NCI-H187 treated with DMSO at 0.1 percent for 48 hours (cell line): ENCODE measurements at regions not wholly inside any gene's neighbourhood (a gene's known extent, or its start where the extent isn't known, plus 50 kb on each side); places are given as distances from the start of the nearest gene placed in this dataset.
A peak's percentile ranks its signal among the peaks of the same experiment; 100 is the strongest.
"Not testable (repeated sequence)": the region's sequence is repeated elsewhere in the genome, so short reads cannot be mapped to it uniquely, and the experiment has no call there.

ENCODE experiments used
- DNase-seq: peaks from one replicate; lab custom pipeline; 2025; lab: John Stamatoyannopoulos, UW

DNA sequence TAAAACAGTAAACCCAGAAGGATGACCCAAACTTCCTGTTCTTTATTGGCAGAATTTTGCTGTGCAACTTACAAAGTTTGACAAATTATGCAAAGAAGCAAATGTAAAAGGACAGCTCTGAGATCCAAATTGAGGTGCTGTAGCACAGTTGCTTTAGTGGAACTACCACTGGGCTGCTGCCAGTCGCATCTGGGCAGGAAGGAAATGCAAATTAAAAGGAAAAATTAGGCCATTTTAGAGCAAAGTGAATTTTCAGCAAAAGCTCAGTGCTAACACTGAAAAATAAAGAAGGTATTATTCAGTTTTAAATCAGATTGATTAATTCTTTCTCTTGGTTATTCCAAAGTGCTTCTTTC lies 104.5 kb downstream of the ZMAT3 start:
- no peak for DNase-seq

DNA sequence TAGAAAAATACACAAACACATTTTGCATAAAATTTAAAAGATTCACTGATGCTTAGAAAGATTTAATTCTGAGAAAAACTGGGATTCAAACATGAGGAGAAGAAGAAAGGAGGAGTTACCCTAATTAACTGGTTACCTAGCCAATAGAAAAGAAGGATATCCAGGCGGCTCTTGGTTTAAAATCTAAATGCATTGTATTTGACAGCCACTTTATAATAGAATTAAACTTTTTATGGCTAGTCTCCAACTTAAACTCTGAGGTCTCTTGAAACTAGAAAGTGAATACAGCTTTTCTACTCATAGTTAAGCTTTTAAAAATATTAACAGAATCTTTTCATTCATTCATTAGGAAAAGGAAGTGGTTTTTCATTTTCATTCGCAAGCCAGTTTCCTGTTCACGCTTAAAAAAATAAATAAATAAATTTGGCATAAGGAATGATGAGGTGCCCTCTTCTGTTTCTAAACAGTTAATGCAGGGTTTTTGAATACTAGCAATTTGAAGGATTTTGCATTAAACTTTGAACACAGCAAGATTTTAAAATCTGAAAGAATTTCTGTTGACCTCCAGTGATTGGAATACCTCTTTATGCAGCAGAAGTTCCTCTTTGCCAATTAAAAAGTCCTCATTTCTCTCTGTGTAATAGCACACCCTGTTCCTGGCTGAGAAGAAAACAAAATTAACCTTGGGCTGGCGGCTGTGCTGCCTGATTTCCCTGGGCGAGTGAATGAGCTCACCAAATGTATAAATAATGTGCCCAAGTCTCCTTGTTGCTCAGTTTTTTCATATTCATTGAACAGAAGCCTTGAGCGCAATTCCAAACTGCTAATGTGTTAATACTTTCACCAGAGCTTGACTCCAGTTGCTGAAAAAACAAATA lies 105.1 kb downstream of the ZMAT3 start:
- no peak for DNase-seq

DNA sequence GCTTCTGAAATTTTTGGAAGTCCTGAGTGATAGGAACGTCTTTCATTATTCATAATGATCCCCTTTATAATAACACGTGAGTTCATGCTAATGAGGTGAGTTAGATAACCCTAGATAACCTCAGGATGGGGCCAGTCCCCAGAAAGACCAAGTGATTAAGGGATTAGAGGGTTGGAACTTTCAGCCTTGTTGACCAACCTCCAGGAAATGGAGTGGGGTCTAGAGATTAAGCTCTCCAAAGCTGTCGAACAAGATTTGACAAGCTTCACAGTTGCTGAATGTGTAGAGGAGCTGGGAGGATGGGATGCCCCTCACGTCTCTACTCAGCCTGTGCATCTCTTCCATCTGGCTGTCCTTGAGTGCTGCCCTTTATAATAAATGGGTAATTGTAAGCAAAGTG lies 107.1 kb downstream of the ZMAT3 start:
- DNase-seq: no peak

DNA sequence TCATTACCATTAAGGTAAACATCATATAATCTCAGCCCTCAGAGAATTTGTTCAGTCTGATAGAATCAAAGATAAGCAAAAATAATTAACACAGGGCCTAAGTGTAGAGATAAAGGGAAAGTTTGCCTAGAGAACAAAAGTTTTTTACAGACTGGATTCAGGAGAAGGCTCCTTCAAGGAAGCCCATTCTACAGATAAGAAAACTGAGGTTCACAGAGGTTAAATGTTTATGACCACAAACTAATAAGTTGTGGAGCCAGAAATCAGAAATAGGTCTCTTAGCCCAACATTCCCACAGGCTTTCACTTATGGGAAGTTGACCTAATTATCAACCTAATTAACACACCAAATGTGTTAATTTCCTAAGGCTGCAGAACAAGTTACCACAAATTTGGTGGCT lies 110.7 kb downstream of the ZMAT3 start:
- DNase-seq: no peak

DNA sequence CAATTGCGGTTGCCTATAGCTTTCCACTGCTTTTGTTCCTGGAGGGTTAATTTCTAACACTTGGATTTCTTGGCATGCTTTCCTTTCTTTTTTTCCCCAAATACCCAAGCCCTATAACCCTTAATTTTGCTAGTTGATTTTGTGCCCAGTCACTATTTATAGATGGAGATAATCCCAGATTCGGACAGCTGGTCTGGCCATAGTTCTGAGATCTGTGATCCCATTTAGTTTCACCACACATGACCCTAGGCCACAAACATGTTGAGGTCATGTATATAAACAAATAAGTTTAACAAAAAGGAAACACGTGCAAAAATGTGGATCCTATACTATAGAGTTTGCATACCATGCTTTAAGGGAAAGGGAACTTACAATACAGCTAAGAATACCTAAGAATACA lies 111.4 kb downstream of the ZMAT3 start:
- no peak for DNase-seq

DNA sequence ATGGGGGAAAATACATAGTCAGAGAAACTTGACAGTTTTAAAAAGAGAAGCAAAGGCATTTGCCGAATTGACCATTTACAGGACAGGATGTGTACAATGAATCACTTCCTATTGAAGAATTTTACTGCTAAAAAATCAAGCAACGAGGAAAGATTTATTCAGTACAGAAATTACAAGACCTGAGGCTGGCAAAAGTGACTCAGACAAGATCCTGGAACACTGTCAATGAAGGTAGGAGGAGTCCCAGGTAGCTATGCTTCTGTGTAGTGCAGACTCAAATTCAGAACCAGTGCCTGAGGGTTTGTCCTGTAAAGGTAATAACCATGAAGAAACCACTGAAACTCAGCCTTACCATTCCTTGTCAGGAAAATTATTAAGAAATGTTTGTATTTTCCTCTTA lies 120.9 kb downstream of the ZMAT3 start:
- no peak for DNase-seq

DNA sequence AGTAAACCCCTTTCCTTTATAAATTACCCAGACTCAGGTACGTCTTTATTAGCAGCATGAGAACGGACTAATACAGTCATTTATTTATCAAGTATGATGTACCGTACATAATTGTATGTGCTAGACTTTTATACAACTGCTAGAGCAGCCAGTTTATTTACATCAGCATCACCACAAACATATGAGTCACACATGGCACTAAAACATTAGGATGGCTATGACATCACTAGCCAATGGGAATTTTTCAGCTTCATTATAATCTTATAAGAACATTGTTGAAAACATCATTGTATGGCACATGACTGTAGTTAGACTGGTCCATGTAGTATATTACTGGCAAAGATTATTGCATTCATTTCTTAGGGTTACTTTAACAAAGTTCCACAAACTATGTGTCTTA lies 121.7 kb downstream of the ZMAT3 start:
- no peak for DNase-seq

DNA sequence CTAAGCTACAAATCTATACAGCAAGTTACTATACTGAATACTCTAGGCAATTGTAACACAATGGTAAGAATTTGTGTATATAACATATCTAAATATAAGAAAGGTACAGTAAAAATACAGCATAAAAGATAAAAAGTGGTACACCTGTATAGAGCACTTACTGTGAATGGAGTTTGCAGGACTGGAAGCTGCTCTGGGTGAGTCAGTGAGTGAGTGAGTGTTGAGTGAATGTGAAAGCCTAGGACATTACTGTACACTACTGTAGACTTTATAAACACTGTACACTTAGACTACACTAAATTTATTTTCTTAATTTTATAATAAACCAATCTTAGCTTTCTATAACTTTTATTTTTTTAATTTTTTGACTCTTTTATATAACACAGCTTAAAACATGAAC lies 123.1 kb downstream of the ZMAT3 start:
- no peak for DNase-seq

DNA sequence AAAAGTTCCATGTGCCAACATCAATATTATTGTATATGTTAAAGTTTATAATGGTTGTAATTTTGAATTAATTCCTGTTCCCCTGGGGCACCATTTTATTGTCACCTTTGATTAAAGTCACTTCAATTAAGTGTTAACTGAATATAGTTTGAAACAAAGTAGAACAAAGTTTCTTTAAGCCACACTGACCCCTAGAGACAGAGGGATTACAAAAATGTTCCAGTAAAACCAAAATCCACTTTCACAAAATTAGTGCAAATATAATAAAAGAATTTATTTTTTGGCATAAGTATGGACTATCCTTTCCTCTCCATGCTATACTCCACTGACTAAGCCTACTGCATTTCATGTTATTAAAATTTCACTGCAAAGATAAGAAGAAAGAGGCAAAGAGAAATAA lies 123.9 kb downstream of the ZMAT3 start:
- DNase-seq: no peak

DNA sequence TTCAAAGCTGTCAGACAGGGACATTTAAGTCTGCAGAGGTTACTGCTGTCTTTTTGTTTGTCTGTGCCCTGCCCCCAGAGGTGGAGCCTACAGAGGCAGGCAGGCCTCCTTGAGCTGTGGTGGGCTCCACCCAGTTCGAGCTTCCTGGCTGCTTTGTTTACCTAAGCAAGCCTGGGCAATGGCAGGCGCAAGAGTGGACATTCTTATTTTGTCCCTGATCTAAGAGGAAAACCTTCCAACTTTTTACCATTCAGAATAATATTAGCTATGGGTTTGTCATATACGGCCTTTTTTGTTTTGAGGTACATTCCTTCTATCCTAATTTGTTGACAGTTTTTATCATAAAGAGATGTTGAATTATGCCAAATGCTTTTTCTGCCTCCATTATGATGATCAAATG lies 129.3 kb downstream of the ZMAT3 start:
- DNase-seq: not testable (repeated sequence)

DNA sequence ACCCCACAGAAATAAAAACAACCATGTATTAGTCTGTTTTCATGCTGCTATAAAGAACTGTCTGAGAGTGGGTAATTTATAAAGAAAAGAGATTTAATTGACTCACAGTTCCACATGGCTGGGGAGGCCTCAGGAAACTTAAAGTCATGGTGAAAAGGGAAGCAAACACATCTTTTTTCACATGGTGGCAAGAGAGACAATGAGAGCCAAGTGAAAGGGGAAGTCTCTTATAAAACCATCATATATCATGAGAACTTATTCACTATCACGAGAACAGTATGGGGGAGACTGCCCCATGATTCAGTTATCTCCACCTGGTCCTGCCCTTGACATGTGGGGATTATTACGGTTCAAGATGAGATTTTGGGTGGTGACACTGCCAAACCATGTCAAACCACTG lies 141.5 kb downstream of the ZMAT3 start:
- no peak for DNase-seq

DNA sequence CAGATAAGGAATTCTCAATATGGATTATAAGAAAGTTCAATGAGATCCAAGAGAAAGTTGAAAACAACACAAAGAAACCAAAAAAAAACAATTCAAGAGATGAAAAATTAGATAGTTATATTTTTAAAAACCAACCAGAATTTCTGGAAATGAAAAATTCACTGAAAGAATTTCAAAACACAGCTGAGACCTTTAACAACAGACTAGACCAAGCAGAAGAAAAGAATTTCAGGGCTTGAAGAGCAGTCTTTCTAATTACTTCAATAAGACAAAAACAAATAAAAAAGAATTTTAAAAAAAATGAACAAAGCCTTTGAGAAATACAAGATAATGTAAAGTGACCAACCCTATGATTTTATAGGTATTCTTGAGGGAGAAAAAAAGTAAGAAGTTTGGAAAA lies 155.4 kb downstream of the ZMAT3 start:
- DNase-seq: no peak

DNA sequence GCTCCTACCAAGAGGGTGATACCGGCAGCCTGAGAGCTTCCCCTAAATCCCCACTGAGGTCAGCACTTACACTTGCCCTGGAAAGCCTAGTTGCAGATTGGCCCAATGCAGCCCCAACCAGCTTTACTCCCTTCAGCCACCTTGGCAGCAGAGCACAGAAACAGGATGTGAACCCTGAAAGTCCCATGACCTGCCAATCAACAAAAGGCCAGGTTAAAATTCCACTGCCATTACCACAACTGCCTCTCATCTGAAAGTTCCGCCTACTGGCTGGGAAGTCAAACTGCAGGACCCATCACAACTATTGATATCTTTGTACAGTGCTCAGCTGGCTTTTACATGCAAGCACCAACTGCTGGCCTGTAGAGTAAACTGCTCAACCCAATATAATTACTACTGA lies 156.2 kb downstream of the ZMAT3 start:
- no peak for DNase-seq

DNA sequence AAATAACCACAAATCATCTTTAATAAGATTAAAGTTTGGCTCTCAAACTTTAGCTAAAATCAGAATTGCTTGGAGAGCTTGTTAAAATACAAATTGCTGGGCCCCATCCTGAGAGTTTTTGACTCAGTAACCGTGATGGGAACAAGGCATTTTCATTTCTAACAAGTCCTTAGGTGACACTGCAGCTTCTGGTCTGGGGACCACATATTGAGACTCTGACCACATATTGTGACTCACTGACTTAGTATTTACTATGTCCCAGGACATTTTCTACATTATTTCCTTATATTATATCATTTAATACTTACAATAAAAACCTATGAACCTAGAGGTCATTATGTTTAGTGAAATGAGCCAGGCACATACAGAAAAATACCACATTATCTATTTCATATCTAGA lies 164.5 kb downstream of the ZMAT3 start:
- no peak for DNase-seq

DNA sequence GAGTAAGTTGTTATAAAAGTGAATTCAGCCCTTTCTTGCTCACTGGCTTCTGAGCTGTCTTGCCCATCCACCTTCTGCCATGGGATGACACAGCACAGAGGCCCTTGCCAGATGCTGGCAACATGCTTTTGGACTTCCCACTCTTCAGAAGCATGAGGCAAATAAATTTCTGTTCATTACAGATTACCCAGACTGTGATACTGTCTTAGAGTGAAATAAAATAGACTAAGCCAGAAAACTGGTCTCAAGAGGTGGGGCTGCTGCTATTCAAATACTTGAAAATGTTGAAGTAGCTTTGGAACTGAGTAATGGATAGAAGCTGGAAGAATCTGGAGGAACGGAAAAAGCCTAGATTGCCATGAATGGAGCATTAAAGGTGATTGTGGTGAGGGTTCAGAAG lies 170.4 kb downstream of the ZMAT3 start:
- DNase-seq: peak; percentile 27

DNA sequence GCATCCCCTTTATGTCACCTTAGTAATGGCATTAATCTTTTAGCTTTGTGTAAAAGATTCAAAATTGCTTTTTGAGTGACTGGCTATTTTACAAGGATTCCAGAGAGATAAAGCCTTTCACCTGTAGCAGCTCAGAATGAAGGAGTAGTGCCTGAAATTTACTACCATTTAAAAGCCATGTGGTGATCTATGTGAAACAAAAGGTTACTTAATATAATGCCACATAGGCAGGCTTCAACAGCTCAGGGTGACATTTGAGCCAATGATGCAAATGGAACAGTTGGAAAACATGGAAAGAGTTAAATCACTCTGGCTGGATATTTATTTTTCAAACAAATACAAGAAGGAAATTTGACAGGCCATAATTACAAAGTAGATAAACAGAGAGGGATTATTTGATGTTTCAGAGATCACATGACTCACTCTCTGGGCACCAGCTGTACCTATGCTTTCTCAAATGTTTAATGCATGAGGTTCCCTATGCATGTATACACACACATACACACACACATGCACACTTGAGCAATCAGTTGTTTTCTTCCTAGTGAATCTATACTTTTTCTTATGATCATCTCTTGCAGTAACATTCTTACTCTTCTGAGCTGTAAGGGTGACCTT lies 171.5 kb downstream of the ZMAT3 start:
- DNase-seq: peak; percentile 33

DNA sequence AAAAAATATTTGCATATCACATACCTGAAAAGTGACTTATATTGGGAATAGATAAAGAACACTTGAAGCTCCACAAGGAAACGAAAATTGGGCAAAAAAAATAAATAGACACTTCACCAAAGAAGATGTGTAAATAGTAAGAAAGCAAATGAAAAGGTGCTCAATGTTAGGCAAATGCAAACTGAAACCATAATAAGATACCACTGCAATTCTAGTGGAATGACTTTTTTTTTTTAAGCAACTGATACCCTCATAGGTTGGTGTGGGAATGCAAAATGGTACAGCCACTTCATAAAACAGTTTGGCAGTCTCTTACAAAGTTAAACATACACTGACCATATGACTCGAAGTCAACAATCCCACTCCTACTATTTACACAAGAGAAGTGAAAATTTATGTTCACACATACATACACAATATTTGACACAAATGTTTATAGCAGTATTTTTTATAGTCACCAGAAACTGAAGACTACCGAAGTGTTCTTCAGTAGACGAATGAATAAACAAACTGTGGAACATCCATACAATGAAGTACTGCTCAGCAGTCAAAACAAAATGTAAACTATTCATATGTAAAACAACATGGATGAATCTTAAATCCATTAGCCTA lies 176.3 kb downstream of the ZMAT3 start:
- DNase-seq: no peak
